K562 (cell line): ENCODE measurements at regions not wholly inside any gene's neighbourhood (a gene's known extent, or its start where the extent isn't known, plus 50 kb on each side); places are given as distances from the start of the nearest gene placed in this dataset.

Experiments
- MAFG ChIP-seq: fragments of 450-650 bp; conservative IDR thresholded peaks from 2 replicates; pipeline ENCODE4 v1.6.1; 2016; ENCODE audit warnings: missing genetic modification characterization, missing compliant biosample characterization
- MGA ChIP-seq: fragments of 450-650 bp; IDR thresholded peaks from 2 replicates; pipeline ENCODE4 v1.6.1; 2016; ENCODE audit warnings: mild to moderate bottlenecking, moderate library complexity
- RCOR1 ChIP-seq, 2 experiments: IDR thresholded peaks; 2 replicates each; pipeline ENCODE4 v1.6.1; 2012; ENCODE audit warnings: low read depth in 2 of 2, low read length in 2 of 2, borderline replicate concordance in 1 of 2, improper control_type of control experiment in 1 of 2
- ZNF785 ChIP-seq: fragments of 250-450 bp; sonication (Bioruptor Pico); IDR thresholded peaks from 2 replicates; pipeline ENCODE4 v1.4.0; 2020; ENCODE audit warnings: mild to moderate bottlenecking

- TF ChIP-seq MGA (no peak), MAFG (tag) (no peak), ZNF785 (CRISPR knock-in tag) (no peak), RCOR1 (IDR thresholded peaks at IDR 0.05; ENCODE audit: borderline replicate concordance in 1 of 2, low read depth in 2 of 2, low read length in 2 of 2) (no peak)
- TF ChIP-seq, all 486 proteins: peak for 0
These were observed 258.1 kb downstream of the IPO8 start (continued) for GRCh38 chr12:30437616-30438015.
